Breast epithelium (tissue), 3 donors: ENCODE measurements at regions not wholly inside any gene's neighbourhood (a gene's known extent, or its start where the extent isn't known, plus 50 kb on each side); places are given as distances from the start of the nearest gene placed in this dataset.

Source experiments
- POLR2A ChIP-seq: fragments of 450-650 bp; IDR thresholded peaks from one replicate; pipeline ENCODE4 v1.6.1; 2016; ENCODE audit warnings: antibody characterized with exemption, mild to moderate bottlenecking, moderate library complexity
- POLR2AphosphoS5 ChIP-seq, 3 donors: sonication (generic); formaldehyde crosslinking; IDR thresholded peaks; one replicate each; pipeline ENCODE4 v1.6.1; 2017; ENCODE audit warnings: antibody characterized with exemption in 3 of 3
- TF ChIP-seq, protein P1 (sequence below), 3 donors: fragments of 450-650 bp; IDR thresholded peaks; one replicate each; pipeline ENCODE4 v1.5.1; 2016 to 2017; ENCODE audit warnings: antibody characterized with exemption in 3 of 3, mild to moderate bottlenecking in 3 of 3, moderate library complexity in 3 of 3

GRCh38 chr12:63250486-63250885, 99.5 kb upstream of the AVPR1A start:
- TF ChIP-seq, protein P1, sequence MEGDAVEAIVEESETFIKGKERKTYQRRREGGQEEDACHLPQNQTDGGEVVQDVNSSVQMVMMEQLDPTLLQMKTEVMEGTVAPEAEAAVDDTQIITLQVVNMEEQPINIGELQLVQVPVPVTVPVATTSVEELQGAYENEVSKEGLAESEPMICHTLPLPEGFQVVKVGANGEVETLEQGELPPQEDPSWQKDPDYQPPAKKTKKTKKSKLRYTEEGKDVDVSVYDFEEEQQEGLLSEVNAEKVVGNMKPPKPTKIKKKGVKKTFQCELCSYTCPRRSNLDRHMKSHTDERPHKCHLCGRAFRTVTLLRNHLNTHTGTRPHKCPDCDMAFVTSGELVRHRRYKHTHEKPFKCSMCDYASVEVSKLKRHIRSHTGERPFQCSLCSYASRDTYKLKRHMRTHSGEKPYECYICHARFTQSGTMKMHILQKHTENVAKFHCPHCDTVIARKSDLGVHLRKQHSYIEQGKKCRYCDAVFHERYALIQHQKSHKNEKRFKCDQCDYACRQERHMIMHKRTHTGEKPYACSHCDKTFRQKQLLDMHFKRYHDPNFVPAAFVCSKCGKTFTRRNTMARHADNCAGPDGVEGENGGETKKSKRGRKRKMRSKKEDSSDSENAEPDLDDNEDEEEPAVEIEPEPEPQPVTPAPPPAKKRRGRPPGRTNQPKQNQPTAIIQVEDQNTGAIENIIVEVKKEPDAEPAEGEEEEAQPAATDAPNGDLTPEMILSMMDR (IDR thresholded peaks at IDR 0.05): no peak
- TF ChIP-seq POLR2A (no peak), POLR2AphosphoS5 (IDR thresholded peaks at IDR 0.05) (no peak)
